HL-60 (cell line): ENCODE measurements at regions not wholly inside any gene's neighbourhood (a gene's known extent, or its start where the extent isn't known, plus 50 kb on each side); places are given as distances from the start of the nearest gene placed in this dataset.

Experiments used
- POLR2AphosphoS5 ChIP-seq: IDR thresholded peaks from 2 replicates; pipeline ENCODE4 v1.6.1; 2012; ENCODE audit warnings: low read depth
- SPI1 ChIP-seq: IDR thresholded peaks from 2 replicates; pipeline ENCODE4 v1.6.1; 2012; ENCODE audit warnings: low read depth, mild to moderate bottlenecking, borderline replicate concordance
- TF ChIP-seq, protein P1 (sequence below): IDR thresholded peaks from one replicate; pipeline ENCODE4 v1.5.1; 2011; ENCODE audit warnings: low read length, control low read depth, inconsistent platforms; ENCODE audit not compliant: insufficient read depth
- TF ChIP-seq, protein P2 (sequence below): IDR thresholded peaks from 2 replicates; pipeline ENCODE4 v1.6.1; 2012; ENCODE audit warnings: low read depth; ENCODE audit not compliant: insufficient replicate concordance

DNA sequence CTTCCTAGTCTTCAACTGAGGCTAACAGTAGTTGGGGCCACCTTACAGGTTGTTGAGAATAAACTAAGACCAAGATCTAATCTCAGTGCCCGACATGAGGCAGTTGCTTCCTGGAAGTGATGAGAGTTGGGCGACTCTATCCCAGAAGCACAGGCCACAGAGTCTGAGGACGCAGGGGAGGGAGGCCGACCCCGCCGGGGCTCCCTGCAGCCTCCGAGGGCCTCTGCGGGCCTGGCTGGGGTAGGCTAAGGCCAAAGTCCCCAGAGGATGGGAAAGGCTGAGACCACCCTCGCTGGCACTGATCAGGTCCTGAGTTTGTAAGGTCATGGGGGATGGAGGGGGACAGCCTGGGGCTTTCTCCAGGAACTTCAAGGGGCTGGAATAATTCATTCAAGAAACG, 74.0 kb downstream of the ENGASE start:
- TF ChIP-seq, protein P1, sequence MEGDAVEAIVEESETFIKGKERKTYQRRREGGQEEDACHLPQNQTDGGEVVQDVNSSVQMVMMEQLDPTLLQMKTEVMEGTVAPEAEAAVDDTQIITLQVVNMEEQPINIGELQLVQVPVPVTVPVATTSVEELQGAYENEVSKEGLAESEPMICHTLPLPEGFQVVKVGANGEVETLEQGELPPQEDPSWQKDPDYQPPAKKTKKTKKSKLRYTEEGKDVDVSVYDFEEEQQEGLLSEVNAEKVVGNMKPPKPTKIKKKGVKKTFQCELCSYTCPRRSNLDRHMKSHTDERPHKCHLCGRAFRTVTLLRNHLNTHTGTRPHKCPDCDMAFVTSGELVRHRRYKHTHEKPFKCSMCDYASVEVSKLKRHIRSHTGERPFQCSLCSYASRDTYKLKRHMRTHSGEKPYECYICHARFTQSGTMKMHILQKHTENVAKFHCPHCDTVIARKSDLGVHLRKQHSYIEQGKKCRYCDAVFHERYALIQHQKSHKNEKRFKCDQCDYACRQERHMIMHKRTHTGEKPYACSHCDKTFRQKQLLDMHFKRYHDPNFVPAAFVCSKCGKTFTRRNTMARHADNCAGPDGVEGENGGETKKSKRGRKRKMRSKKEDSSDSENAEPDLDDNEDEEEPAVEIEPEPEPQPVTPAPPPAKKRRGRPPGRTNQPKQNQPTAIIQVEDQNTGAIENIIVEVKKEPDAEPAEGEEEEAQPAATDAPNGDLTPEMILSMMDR: no peak
- TF ChIP-seq POLR2AphosphoS5: no peak
- no peak for TF ChIP-seq SPI1
- TF ChIP-seq, protein P2, sequence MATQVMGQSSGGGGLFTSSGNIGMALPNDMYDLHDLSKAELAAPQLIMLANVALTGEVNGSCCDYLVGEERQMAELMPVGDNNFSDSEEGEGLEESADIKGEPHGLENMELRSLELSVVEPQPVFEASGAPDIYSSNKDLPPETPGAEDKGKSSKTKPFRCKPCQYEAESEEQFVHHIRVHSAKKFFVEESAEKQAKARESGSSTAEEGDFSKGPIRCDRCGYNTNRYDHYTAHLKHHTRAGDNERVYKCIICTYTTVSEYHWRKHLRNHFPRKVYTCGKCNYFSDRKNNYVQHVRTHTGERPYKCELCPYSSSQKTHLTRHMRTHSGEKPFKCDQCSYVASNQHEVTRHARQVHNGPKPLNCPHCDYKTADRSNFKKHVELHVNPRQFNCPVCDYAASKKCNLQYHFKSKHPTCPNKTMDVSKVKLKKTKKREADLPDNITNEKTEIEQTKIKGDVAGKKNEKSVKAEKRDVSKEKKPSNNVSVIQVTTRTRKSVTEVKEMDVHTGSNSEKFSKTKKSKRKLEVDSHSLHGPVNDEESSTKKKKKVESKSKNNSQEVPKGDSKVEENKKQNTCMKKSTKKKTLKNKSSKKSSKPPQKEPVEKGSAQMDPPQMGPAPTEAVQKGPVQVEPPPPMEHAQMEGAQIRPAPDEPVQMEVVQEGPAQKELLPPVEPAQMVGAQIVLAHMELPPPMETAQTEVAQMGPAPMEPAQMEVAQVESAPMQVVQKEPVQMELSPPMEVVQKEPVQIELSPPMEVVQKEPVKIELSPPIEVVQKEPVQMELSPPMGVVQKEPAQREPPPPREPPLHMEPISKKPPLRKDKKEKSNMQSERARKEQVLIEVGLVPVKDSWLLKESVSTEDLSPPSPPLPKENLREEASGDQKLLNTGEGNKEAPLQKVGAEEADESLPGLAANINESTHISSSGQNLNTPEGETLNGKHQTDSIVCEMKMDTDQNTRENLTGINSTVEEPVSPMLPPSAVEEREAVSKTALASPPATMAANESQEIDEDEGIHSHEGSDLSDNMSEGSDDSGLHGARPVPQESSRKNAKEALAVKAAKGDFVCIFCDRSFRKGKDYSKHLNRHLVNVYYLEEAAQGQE: no peak
